ENCODE measurements at regions not wholly inside any gene's neighbourhood (a gene's known extent, or its start where the extent isn't known, plus 50 kb on each side); places are given as distances from the start of the nearest gene placed in this dataset.

DNA sequence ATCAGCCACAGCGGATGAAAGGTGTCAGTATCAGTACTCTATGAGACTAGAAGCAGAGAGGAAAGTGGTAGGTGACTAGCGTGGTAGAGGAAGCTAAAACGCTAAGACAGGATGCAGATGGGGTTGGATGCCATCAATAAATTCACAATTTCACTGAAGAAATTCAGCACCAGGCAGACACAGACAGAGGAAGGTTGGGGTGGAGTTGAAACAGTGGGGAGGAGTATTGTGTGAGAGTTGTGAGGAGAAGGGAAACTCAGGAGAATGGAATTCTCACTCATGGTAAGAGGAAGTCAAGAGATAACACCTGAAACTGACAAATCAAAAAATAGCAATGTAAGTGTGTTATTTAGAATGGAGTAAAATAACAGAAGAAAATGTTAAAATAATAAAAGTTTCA lies 208.5 kb upstream of the DAB1 start (continued):
- TF ChIP-seq HOXB6 (CRISPR knock-in tag; IDR thresholded peaks at IDR 0.05; ENCODE audit: borderline replicate concordance) (no peak), NFATC3 (IDR thresholded peaks at IDR 0.05) (no peak), CTCF (IDR thresholded peaks at IDR 0.05 in 2 of 3, conservative IDR thresholded peaks at IDR 0.05 in 1 of 3; ENCODE audit: insufficient read depth in 2 of 3, low read depth in 1 of 3, low read length in 3 of 3) (no peak), U2AF1 (optimal IDR thresholded peaks at IDR 0.05; ENCODE audit: low read depth, low read length) (no peak), RBM22 (IDR thresholded peaks at IDR 0.05; ENCODE audit: low read depth, low read length, poor library complexity, severe bottlenecking) (no peak)

GRCh38 chr1:57627612-57628011 lies 203.8 kb upstream of the DAB1 start:
- Histone ChIP-seq H3K79me2 (ENCODE audit: control insufficient read depth, insufficient read depth, low read length) (no peaks in the 10 kb centered on the region), H4K20me1 (replicated peaks; ENCODE audit: control insufficient read depth, insufficient read depth, low read length) (no peaks in the 10 kb centered on the region; the same call in 1 of the 2 replicates), H3K27ac (ENCODE audit: extremely low read depth, low read depth, low read length) (no peak overlapping the region), H3K27me3 (ENCODE audit: control insufficient read depth in 2 of 2, insufficient read depth in 2 of 2, low read length in 2 of 2) (no peaks in the 10 kb centered on the region), H3K4me1 (replicated peaks in 1 of 2; ENCODE audit: control insufficient read depth in 2 of 2, insufficient read depth in 2 of 2, low read length in 2 of 2) (no peaks in the 10 kb centered on the region; a peak in 1 of 5 replicates), H2AFZ (ENCODE audit: low read depth, low read length) (no peak overlapping the region), H3K9me1 (ENCODE audit: control insufficient read depth, insufficient read depth, low read length) (no peaks in the 10 kb centered on the region), H3K36me3 (ENCODE audit: control insufficient read depth, insufficient read depth, low read length) (no peaks in the 10 kb centered on the region), H3K4me3 (no peak overlapping the region), H3K9ac (ENCODE audit: insufficient read depth in 1 of 2, low read depth in 2 of 2, low read length in 2 of 2) (no peak overlapping the region), H3K4me2 (ENCODE audit: insufficient read depth, low read length) (no peak overlapping the region), H3K9me3 (replicated peaks; ENCODE audit: control insufficient read depth, insufficient read depth, low read depth, low read length) (no peaks in the 10 kb centered on the region)
- in situ Hi-C loops (cut with MboI) (no loop called here), intact Hi-C loops (cut with micrococcal nuclease) (no loop called here)
- CTCF ChIA-PET (ENCODE audit: low intra/inter-chr PET ratio): no interaction called here
- no peak for TF ChIP-seq ZNF3 (CRISPR knock-in tag; IDR thresholded peaks at IDR 0.05)
- no peak for TF ChIP-seq RFX5 (IDR thresholded peaks at IDR 0.05; ENCODE audit: low read depth, low read length)
- TF ChIP-seq LEF1 (IDR thresholded peaks at IDR 0.05): no peak
- no peak for TF ChIP-seq FOSL1 (tag; conservative IDR thresholded peaks at IDR 0.05)
- no peak for TF ChIP-seq MIER1 (IDR thresholded peaks at IDR 0.05; ENCODE audit: low read depth)
- TF ChIP-seq ZFP1 (CRISPR knock-in tag; IDR thresholded peaks at IDR 0.05): no peak
- no peak for TF ChIP-seq ARID1B (IDR thresholded peaks at IDR 0.05)
- no peak for TF ChIP-seq SMC3 (conservative IDR thresholded peaks at IDR 0.05; ENCODE audit: insufficient read depth, low read depth, low read length)
- TF ChIP-seq MAZ (CRISPR knock-in tag; conservative IDR thresholded peaks at IDR 0.05 in 1 of 2, IDR thresholded peaks at IDR 0.05 in 1 of 2): no peak
- TF ChIP-seq NFE2L1 (tag; IDR thresholded peaks at IDR 0.05; ENCODE audit: borderline replicate concordance, low read depth): no peak
- TF ChIP-seq ETV5 (CRISPR knock-in tag; IDR thresholded peaks at IDR 0.05; ENCODE audit: low read depth): no peak
- DNase-seq (ENCODE audit: extremely low read depth in 1 of 4, low spot score in 3 of 4): no peak
- no peak for ATAC-seq
- no peak for FAIRE-seq
- POLR2A ChIA-PET: interaction anchor here (0.6 kb wide), 1 partner anchor 1110 kb away, joined by 3 read pairs; no protein-coding TSS in a partner anchor
- BruUV-seq (replicated peaks): no TSS peak

Data from K562 (cell line).